OCI-LY7 (cell line): ENCODE measurements at regions not wholly inside any gene's neighbourhood (a gene's known extent, or its start where the extent isn't known, plus 50 kb on each side); places are given as distances from the start of the nearest gene placed in this dataset.

Experiments used
- BruUV-seq: library from RNA; stranded (reverse); fragments of 400-500 nt; replicated peaks from 2 replicates; lab custom pipeline; 2021; lab: Mats Ljungman, UMichigan
- CTCF ChIA-PET: fragments of 300-600 bp; sonication (Branson Sonifier 250); formaldehyde crosslinking; loops from one replicate; lab custom pipeline; 2022; ENCODE audit warnings: antibody characterized with exemption; ENCODE audit not compliant: unreplicated experiment; lab: Charles Lee
- POLR2A ChIA-PET: fragments of 300-600 bp; sonication (Branson Sonifier 250); formaldehyde crosslinking; loops from one replicate; lab custom pipeline; 2022; ENCODE audit warnings: antibody characterized with exemption; lab: Charles Lee
- DNase-seq: peaks from one replicate; pipeline ENCODE4 v3.0.0-alpha.2; 2015; ENCODE audit warnings: low spot score
- H2AFZ ChIP-seq: fragments of 200-600 bp; sonication (generic), shearing (Covaris generic); 2 replicates; pipeline ENCODE4 v1.6.1; 2014; ENCODE audit warnings: mild to moderate bottlenecking, antibody characterized with exemption, low read length, moderate library complexity
- H3K27ac ChIP-seq: fragments of 200-600 bp; sonication (generic); 2 replicates; pipeline ENCODE4 v1.5.1; 2014; ENCODE audit warnings: mixed run types, low read depth, mild to moderate bottlenecking, moderate library complexity, low read length, inconsistent platforms; ENCODE audit not compliant: poor library complexity, severe bottlenecking
- H3K36me3 ChIP-seq: fragments of 200-600 bp; sonication (generic); 2 replicates; pipeline ENCODE4 v1.6.1; 2014; ENCODE audit warnings: mild to moderate bottlenecking, antibody characterized with exemption, low read length, moderate library complexity, mixed read lengths; ENCODE audit not compliant: insufficient read depth
- H3K4me1 ChIP-seq: fragments of 200-600 bp; sonication (generic); 2 replicates; pipeline ENCODE4 v1.5.1; 2014; ENCODE audit warnings: mild to moderate bottlenecking, low read length; ENCODE audit not compliant: insufficient read depth, poor library complexity, severe bottlenecking
- H3K4me2 ChIP-seq: fragments of 200-600 bp; sonication (generic); 2 replicates; pipeline ENCODE4 v1.6.1; 2014; ENCODE audit warnings: mild to moderate bottlenecking, low read length
- H3K4me3 ChIP-seq: fragments of 200-600 bp; sonication (generic); 2 replicates; pipeline ENCODE4 v1.5.1; 2014; ENCODE audit warnings: mild to moderate bottlenecking, low read depth, low read length; ENCODE audit not compliant: poor library complexity, severe bottlenecking
- H3K79me2 ChIP-seq: fragments of 200-600 bp; sonication (generic); 2 replicates; pipeline ENCODE4 v1.6.1; 2016; ENCODE audit warnings: low read depth, mild to moderate bottlenecking, low read length, moderate library complexity, mixed read lengths; ENCODE audit not compliant: insufficient read depth
- H3K9me2 ChIP-seq: fragments of 200-600 bp; sonication (generic); 2 replicates; pipeline ENCODE4 v1.6.1; 2016; ENCODE audit warnings: mild to moderate bottlenecking, low read length, mixed read lengths; ENCODE audit not compliant: insufficient read depth
- H3K9me3 ChIP-seq: fragments of 200-600 bp; sonication (generic); 2 replicates; pipeline ENCODE4 v1.6.1; 2014; ENCODE audit warnings: mild to moderate bottlenecking, mixed run types, low read length, mixed read lengths
- H4K20me1 ChIP-seq: fragments of 200-600 bp; sonication (generic); 2 replicates; pipeline ENCODE4 v1.6.1; 2014; ENCODE audit warnings: mild to moderate bottlenecking, antibody characterized with exemption, low read length, moderate library complexity, mixed read lengths; ENCODE audit not compliant: insufficient read depth
- EZH2phosphoT487 ChIP-seq: fragments of 200-600 bp; sonication (generic); IDR thresholded peaks from 2 replicates; pipeline ENCODE4 v1.6.1; 2018; ENCODE audit warnings: low read depth, borderline replicate concordance, mild to moderate bottlenecking, mixed run types, antibody characterized with exemption, low read length, moderate library complexity, mixed read lengths
- intact Hi-C: fragments of 100-400 bp; cut with micrococcal nuclease; formaldehyde crosslinking; loops from one replicate; pipeline ENCODE4 v1.10.0; 2022; ENCODE audit not compliant: unreplicated experiment
- TF ChIP-seq, protein P1 (sequence below): fragments of 200-600 bp; sonication (generic); conservative IDR thresholded peaks from 2 replicates; pipeline ENCODE4 v1.5.1; 2014; ENCODE audit warnings: mild to moderate bottlenecking, antibody characterized with exemption, low read length, moderate library complexity, mixed read lengths

DNA sequence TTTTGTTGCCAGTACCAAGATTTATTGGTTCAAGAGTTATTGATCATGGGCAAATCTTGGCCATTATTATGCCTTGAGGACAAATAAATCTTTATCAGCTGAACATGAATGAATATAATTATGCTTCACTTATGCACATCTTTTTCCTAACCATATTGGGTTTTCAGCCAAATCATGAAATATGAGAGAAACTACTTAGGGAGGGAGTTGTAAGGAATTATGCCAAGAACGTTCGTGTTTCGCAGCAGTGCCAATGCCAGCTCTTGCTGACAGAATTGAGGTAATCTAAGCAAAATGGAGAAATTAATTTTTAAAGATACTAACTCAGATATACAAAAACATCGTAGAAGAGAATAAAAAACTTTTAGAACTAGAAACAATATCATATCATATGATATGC is 301.1 kb upstream of the SASH1 start:
- ChIA-PET POLR2A (no interaction called here), CTCF (no interaction called here)
- no TSS peak for BruUV-seq
- Histone ChIP-seq H3K9me2 (no peaks in the 10 kb centered on the region), H3K79me2 (no peaks in the 10 kb centered on the region), H4K20me1 (no peaks in the 10 kb centered on the region), H3K4me3 (no peak overlapping the region), H2AFZ (no peak overlapping the region), H3K36me3 (no peaks in the 10 kb centered on the region), H3K27ac (no peak overlapping the region), H3K4me2 (no peak overlapping the region), H3K4me1 (no peaks in the 10 kb centered on the region), H3K9me3 (0 out of 2 replicates have a peak, but pooled peaks cover 1% of the 10 kb centered on the region)
- no peak for DNase-seq
- no peak for TF ChIP-seq EZH2phosphoT487
- TF ChIP-seq, protein P1, sequence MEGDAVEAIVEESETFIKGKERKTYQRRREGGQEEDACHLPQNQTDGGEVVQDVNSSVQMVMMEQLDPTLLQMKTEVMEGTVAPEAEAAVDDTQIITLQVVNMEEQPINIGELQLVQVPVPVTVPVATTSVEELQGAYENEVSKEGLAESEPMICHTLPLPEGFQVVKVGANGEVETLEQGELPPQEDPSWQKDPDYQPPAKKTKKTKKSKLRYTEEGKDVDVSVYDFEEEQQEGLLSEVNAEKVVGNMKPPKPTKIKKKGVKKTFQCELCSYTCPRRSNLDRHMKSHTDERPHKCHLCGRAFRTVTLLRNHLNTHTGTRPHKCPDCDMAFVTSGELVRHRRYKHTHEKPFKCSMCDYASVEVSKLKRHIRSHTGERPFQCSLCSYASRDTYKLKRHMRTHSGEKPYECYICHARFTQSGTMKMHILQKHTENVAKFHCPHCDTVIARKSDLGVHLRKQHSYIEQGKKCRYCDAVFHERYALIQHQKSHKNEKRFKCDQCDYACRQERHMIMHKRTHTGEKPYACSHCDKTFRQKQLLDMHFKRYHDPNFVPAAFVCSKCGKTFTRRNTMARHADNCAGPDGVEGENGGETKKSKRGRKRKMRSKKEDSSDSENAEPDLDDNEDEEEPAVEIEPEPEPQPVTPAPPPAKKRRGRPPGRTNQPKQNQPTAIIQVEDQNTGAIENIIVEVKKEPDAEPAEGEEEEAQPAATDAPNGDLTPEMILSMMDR: no peak
- intact Hi-C loops: no loop called here

DNA sequence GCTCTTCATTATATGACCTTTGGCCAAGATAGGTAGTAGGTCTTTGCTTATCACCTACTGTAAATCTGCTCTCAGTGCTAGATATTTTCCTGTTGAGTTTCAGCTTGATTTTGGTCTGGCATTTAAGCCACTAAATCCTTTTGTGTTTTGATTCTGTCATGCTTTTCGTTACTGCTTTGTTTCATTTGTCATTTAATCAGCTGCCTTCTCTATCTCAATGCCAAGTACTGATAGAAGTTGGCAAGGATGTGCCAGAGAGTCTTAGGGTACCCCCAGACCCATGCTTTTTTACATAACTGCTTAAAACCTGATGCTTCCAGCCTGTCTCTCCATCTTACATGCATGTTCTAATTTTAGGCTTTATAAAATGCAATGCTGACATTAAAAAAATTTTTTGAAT is 300.1 kb upstream of the SASH1 start:
- ChIA-PET POLR2A (no interaction called here), CTCF (no interaction called here)
- no TSS peak for BruUV-seq
- TF ChIP-seq, protein P1: no peak
- TF ChIP-seq EZH2phosphoT487: no peak
- Histone ChIP-seq H3K27ac (no peak overlapping the region), H3K4me1 (no peaks in the 10 kb centered on the region), H3K9me2 (no peaks in the 10 kb centered on the region), H3K4me3 (no peak overlapping the region), H4K20me1 (no peaks in the 10 kb centered on the region), H3K9me3 (0 out of 2 replicates have a peak, but pooled peaks cover 5% of the 10 kb centered on the region), H3K36me3 (no peaks in the 10 kb centered on the region), H3K79me2 (no peaks in the 10 kb centered on the region), H3K4me2 (no peak overlapping the region), H2AFZ (no peak overlapping the region)
- DNase-seq: no peak
- intact Hi-C loops: no loop called here

DNA sequence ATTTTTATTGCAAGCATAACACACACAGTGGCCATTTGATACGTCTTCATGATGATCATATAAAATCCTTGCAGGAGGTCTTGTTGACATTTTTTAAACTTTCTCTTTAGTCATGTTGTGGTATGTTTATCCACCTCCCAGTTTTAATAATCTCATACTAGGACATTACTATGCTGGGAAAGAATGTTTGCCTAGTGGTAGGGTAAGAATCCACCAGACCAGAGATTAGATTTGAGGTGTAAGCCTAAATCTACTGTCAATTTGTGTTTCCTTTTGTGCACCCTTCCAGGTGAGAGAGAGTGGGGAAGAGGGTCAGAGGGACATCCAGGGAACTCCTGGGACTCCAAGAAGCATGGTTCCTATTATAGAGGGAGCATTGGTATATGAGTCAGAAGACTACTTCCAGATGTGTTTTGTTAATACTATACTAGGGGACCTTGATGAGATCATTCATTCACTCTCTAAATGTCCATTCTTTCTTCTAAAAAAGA is 298.3 kb upstream of the SASH1 start:
- TF ChIP-seq, protein P1: no peak
- TF ChIP-seq EZH2phosphoT487: no peak
- Histone ChIP-seq H3K36me3 (no peaks in the 10 kb centered on the region), H2AFZ (no peak overlapping the region), H3K9me2 (no peaks in the 10 kb centered on the region), H3K4me3 (no peak overlapping the region), H4K20me1 (no peaks in the 10 kb centered on the region), H3K4me2 (no peak overlapping the region), H3K4me1 (no peaks in the 10 kb centered on the region), H3K79me2 (no peaks in the 10 kb centered on the region), H3K9me3 (0 out of 2 replicates have a peak, but pooled peaks cover 5% of the 10 kb centered on the region), H3K27ac (no peak overlapping the region)
- no TSS peak for BruUV-seq
- intact Hi-C loops: no loop called here
- ChIA-PET POLR2A (no interaction called here), CTCF (no interaction called here)
- no peak for DNase-seq
